Fibroblast of lung (primary cell): ENCODE measurements at regions not wholly inside any gene's neighbourhood (a gene's known extent, or its start where the extent isn't known, plus 50 kb on each side); places are given as distances from the start of the nearest gene placed in this dataset.

Source experiments
- EZH2 ChIP-seq: IDR thresholded peaks from 2 replicates; pipeline ENCODE4 v1.5.1; 2012; ENCODE audit warnings: low read length, control low read depth, mild to moderate bottlenecking; ENCODE audit errors: missing control alignments
- TF ChIP-seq, protein P1 (sequence below), 2 donors: IDR thresholded peaks in 1 of 2; conservative IDR thresholded peaks in 1 of 2; 1 replicate in 1 of 2; 2 replicates in 1 of 2; pipeline ENCODE4 v1.5.1; 2011 to 2012; ENCODE audit warnings: low read length in 2 of 2, control low read depth in 1 of 2, inconsistent platforms in 1 of 2, low read depth in 1 of 2, mild to moderate bottlenecking in 1 of 2

DNA sequence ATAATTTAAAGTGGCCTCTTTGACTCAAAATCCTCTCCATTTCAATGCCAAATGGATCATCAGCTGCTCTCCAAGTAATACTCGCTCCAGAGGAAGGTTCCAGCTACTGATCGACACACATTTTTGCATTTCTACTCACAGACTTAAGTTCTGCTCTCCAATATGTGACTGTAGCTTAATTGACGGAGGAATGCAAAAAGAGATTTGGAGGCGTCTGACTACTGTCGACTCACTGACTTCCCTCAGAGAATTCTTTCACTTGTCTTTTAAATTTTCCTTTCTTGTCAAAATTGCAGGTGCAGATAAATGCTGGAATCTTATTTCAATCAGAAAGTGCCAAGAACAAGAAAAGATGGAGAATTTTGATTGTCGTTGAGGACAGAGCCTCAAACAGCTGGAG is 84.1 kb upstream of the PAPOLG start:
- TF ChIP-seq EZH2 = no peak
- TF ChIP-seq, protein P1, sequence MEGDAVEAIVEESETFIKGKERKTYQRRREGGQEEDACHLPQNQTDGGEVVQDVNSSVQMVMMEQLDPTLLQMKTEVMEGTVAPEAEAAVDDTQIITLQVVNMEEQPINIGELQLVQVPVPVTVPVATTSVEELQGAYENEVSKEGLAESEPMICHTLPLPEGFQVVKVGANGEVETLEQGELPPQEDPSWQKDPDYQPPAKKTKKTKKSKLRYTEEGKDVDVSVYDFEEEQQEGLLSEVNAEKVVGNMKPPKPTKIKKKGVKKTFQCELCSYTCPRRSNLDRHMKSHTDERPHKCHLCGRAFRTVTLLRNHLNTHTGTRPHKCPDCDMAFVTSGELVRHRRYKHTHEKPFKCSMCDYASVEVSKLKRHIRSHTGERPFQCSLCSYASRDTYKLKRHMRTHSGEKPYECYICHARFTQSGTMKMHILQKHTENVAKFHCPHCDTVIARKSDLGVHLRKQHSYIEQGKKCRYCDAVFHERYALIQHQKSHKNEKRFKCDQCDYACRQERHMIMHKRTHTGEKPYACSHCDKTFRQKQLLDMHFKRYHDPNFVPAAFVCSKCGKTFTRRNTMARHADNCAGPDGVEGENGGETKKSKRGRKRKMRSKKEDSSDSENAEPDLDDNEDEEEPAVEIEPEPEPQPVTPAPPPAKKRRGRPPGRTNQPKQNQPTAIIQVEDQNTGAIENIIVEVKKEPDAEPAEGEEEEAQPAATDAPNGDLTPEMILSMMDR (conservative IDR thresholded peaks at IDR 0.05 in 1 of 2, IDR thresholded peaks at IDR 0.05 in 1 of 2; ENCODE audit: low read depth in 1 of 2, low read length in 2 of 2) = no peak
